AG08396 (cell line): ENCODE measurements at regions not wholly inside any gene's neighbourhood (a gene's known extent, or its start where the extent isn't known, plus 50 kb on each side); places are given as distances from the start of the nearest gene placed in this dataset.
A peak's percentile ranks its signal among the peaks of the same experiment; 100 is the strongest.
"Not testable (repeated sequence)": the region's sequence is repeated elsewhere in the genome, so short reads cannot be mapped to it uniquely, and the experiment has no call there.

Experiments used
- DNase-seq: peaks from one replicate; pipeline ENCODE4 v3.0.0; 2012; ENCODE audit warnings: low spot score, mixed read lengths

- DNase-seq, result no peak
Observed at GRCh38 chr4:57234252-57234775, 124.1 kb upstream of the IGFBP7 start.

GRCh38 chr4:57233386-57233785 is 123.2 kb upstream of the IGFBP7 start:
- DNase-seq, result peak; percentile 30

- DNase-seq, result no peak
Observed at GRCh38 chr4:57231781-57232180, 121.6 kb upstream of the IGFBP7 start.

- no peak for DNase-seq
Observed at GRCh38 chr4:57220734-57221133, 110.5 kb upstream of the IGFBP7 start.

- DNase-seq, result no peak
Observed at GRCh38 chr4:57220172-57220571, 110.0 kb upstream of the IGFBP7 start.

GRCh38 chr4:57219431-57219830 is 109.2 kb upstream of the IGFBP7 start:
- DNase-seq, result no peak

GRCh38 chr4:57214654-57215411 is 104.6 kb upstream of the IGFBP7 start:
- no peak for DNase-seq

GRCh38 chr4:57211131-57211530 is 100.9 kb upstream of the IGFBP7 start:
- no peak for DNase-seq

- DNase-seq, result no peak
Observed at GRCh38 chr4:57206172-57206571, 96.0 kb upstream of the IGFBP7 start.

GRCh38 chr4:57205580-57205979 is 95.4 kb upstream of the IGFBP7 start:
- DNase-seq, result no peak

- no peak for DNase-seq
Observed at GRCh38 chr4:57200799-57201327, 90.7 kb upstream of the IGFBP7 start.

GRCh38 chr4:57199267-57199666 is 89.1 kb upstream of the IGFBP7 start:
- no peak for DNase-seq

- DNase-seq, result no peak
Observed at GRCh38 chr4:57195622-57196021, 85.4 kb upstream of the IGFBP7 start.

- no peak for DNase-seq
Observed at GRCh38 chr4:57194068-57194611, 84.0 kb upstream of the IGFBP7 start.

- DNase-seq, result no peak
Observed at GRCh38 chr4:57193209-57193810, 83.1 kb upstream of the IGFBP7 start.

GRCh38 chr4:57191523-57192034 is 81.4 kb upstream of the IGFBP7 start:
- DNase-seq, result no peak

- peak; percentile 50 for DNase-seq
Observed at GRCh38 chr4:57190601-57191481, 80.7 kb upstream of the IGFBP7 start.

- DNase-seq, result no peak
Observed at GRCh38 chr4:57187246-57187645, 77.1 kb upstream of the IGFBP7 start.

GRCh38 chr4:57184378-57185029 is 74.3 kb upstream of the IGFBP7 start:
- no peak for DNase-seq

- no peak for DNase-seq
Observed at GRCh38 chr4:57182132-57182874, 72.1 kb upstream of the IGFBP7 start.

GRCh38 chr4:57173136-57173535 is 63.0 kb upstream of the IGFBP7 start:
- DNase-seq, result not testable (repeated sequence)
